Adipocyte (in vitro differentiated cells): ENCODE measurements at regions not wholly inside any gene's neighbourhood (a gene's known extent, or its start where the extent isn't known, plus 50 kb on each side); places are given as distances from the start of the nearest gene placed in this dataset.
"Not testable (repeated sequence)": the region's sequence is repeated elsewhere in the genome, so short reads cannot be mapped to it uniquely, and the experiment has no call there.

Experiments
- DNase-seq: peaks from one replicate; pipeline ENCODE4 v3.0.0-alpha.2; 2015; ENCODE audit warnings: low read depth
- H3K27me3 ChIP-seq: replicated peaks from 2 replicates; pipeline ENCODE4 v1.7.0; 2013; ENCODE audit warnings: mild to moderate bottlenecking, low read length, moderate library complexity; ENCODE audit not compliant: control insufficient read depth, insufficient read depth
- H3K36me3 ChIP-seq: 2 replicates; pipeline ENCODE4 v1.7.0; 2013; ENCODE audit warnings: low read length, mild to moderate bottlenecking, moderate library complexity; ENCODE audit not compliant: control insufficient read depth, insufficient read depth, severe bottlenecking
- H3K4me1 ChIP-seq: 2 replicates; pipeline ENCODE4 v1.7.0; 2013; ENCODE audit warnings: mild to moderate bottlenecking, low read length, moderate library complexity; ENCODE audit not compliant: control insufficient read depth, insufficient read depth
- H3K4me3 ChIP-seq: 2 replicates; pipeline ENCODE4 v1.7.0; 2013; ENCODE audit warnings: mild to moderate bottlenecking, low read length, moderate library complexity
- H3K9ac ChIP-seq: 2 replicates; pipeline ENCODE4 v1.7.0; 2013; ENCODE audit warnings: mild to moderate bottlenecking, low read length, moderate library complexity
- H3K9me3 ChIP-seq: 2 replicates; pipeline ENCODE4 v1.7.0; 2013; ENCODE audit warnings: mild to moderate bottlenecking, low read length, moderate library complexity; ENCODE audit not compliant: control insufficient read depth

DNA sequence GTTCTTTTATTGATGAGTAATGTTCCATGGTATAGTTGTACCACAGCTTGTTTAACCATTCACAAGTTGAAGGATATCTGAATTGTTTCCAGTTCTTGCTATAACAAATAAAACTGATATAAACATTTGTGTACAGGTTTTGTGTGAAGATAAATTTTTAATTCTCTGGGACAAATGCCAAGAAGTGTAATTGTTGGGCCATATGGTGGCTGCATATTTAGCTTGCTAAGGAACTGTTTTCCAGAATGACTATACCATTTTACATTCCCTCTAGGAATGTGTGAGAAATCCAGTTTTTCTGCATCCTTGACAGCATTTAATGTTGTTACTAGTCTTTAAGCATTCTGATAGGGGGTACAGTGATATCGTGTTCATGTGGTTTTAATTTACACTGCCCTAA lies 368.5 kb downstream of the KIF2B start:
- no peak for DNase-seq
- H3K9ac ChIP-seq: no peak overlapping the region

DNA sequence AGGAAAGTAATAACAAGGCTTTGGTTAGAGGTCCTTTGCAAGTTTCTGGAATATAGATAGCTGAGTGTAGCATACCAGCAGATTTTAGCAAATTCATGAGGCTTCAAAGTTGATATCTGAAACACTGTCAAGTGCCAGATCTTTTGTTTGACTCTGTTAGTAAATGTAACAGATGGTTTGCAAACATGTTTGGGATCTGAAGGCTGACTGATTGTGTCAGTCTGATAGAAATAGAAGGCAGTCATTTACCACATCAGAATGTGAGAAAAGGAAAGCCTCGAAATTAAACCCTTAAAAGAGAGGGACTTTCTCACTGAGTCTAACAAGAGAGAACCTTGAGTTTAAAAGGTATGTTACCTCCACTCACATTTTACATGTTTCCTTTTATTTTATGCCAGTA lies 371.5 kb downstream of the KIF2B start:
- H3K4me3 ChIP-seq: no peak overlapping the region
- H3K27me3 ChIP-seq: no peaks in the 10 kb centered on the region
- H3K36me3 ChIP-seq: no peaks in the 10 kb centered on the region
- H3K9ac ChIP-seq: no peak overlapping the region
- H3K4me1 ChIP-seq: no peaks in the 10 kb centered on the region
- peaks cover 6% of the 10 kb centered on the region for H3K9me3 ChIP-seq
- no peak for DNase-seq

More for the DNA sequence above, 368.5 kb downstream of the KIF2B start:
- Histone ChIP-seq H3K36me3 (no peaks in the 10 kb centered on the region), H3K4me3 (no peak overlapping the region), H3K9me3 (peaks cover 6% of the 10 kb centered on the region), H3K27me3 (no peaks in the 10 kb centered on the region), H3K4me1 (no peaks in the 10 kb centered on the region)

DNA sequence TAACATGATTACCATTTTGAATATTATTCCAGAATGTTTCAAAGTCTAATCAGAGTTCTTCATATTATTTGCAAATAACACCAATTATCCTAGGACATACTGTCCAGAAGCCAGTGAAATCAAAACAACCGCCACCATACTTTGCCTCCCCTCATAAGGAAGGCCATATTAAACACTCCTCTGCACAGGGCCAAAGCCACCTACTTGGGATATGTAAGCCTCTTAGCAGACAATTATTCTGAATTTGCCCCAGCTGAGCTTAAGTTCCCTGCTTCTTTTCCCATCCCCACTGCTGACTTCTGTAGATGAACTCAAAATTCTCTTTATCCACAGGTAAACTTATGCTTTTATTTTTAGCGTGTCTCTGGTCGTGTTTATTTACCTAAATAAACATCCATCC lies 374.0 kb downstream of the KIF2B start:
- H3K9me3 ChIP-seq: peaks cover under 1% of the 10 kb centered on the region
- H3K4me1 ChIP-seq: no peaks in the 10 kb centered on the region
- H3K4me3 ChIP-seq: no peak overlapping the region
- no peak for DNase-seq
- H3K36me3 ChIP-seq: no peaks in the 10 kb centered on the region
- H3K9ac ChIP-seq: no peak overlapping the region
- no peaks in the 10 kb centered on the region for H3K27me3 ChIP-seq

DNA sequence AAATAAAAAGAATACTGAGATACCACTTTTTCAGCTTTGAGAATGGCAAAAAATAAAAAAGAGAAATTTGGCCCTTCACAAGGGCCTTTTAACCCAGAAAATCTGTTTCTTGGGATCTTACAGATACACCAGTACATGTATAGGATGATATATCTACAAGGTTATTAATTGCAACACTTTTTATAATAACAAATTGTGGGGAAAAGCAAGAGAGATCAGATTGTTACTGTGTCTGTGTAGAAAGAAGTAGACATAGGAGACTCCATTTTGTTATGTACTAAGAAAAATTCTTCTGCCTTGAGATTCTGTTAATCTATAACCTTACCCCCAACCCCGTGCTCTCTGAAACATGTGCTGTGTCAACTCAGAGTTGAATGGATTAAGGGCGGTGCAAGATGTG lies 378.7 kb downstream of the KIF2B start:
- H3K4me1 ChIP-seq, H3K4me3 ChIP-seq, H3K27me3 ChIP-seq, H3K36me3 ChIP-seq, DNase-seq, H3K9ac ChIP-seq, H3K9me3 ChIP-seq: not testable (repeated sequence)

DNA sequence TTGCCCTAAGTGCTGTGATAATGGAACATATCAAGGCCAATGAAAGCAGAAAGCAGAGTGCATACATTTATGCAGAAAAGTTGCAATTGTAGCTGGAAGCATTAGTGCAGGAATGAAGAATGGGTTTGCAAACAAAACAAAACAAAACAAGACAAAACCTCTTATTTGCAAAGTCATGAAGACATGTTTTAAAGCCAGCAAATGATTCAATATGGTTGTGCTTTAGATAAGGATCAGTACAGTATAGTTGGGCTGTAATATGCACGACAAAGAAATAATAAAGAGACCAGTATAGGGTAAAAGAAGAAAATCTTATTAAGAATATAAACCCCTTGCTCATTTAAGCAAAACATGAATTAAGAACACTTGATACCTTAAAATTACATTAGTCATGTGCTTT lies 398.1 kb downstream of the KIF2B start:
- Histone ChIP-seq H3K9ac (no peak overlapping the region), H3K27me3 (no peaks in the 10 kb centered on the region), H3K4me1 (no peaks in the 10 kb centered on the region), H3K9me3 (peaks cover 3% of the 10 kb centered on the region), H3K36me3 (no peaks in the 10 kb centered on the region), H3K4me3 (no peak overlapping the region)
- DNase-seq: no peak

GRCh38 chr17:54221499-54221898 lies 398.8 kb downstream of the KIF2B start:
- Histone ChIP-seq H3K27me3 (no peaks in the 10 kb centered on the region), H3K4me1 (no peaks in the 10 kb centered on the region), H3K4me3 (no peak overlapping the region), H3K9ac (no peak overlapping the region), H3K9me3 (peaks cover 3% of the 10 kb centered on the region), H3K36me3 (no peaks in the 10 kb centered on the region)
- no peak for DNase-seq

- no peaks in the 10 kb centered on the region for H3K9me3 ChIP-seq
- H3K9ac ChIP-seq: no peak overlapping the region
- H3K27me3 ChIP-seq: no peaks in the 10 kb centered on the region
- no peak overlapping the region for H3K4me3 ChIP-seq
- no peaks in the 10 kb centered on the region for H3K36me3 ChIP-seq
- DNase-seq: no peak
- H3K4me1 ChIP-seq: no peaks in the 10 kb centered on the region
Observed at GRCh38 chr17:54235571-54235970, 412.8 kb downstream of the KIF2B start.

- no peak for DNase-seq
- H3K27me3 ChIP-seq: no peaks in the 10 kb centered on the region
- H3K4me3 ChIP-seq: no peak overlapping the region
- H3K9ac ChIP-seq: no peak overlapping the region
- H3K4me1 ChIP-seq: no peaks in the 10 kb centered on the region
- H3K9me3 ChIP-seq: peaks cover 1% of the 10 kb centered on the region
- H3K36me3 ChIP-seq: no peaks in the 10 kb centered on the region
Observed at GRCh38 chr17:54237911-54238515, 415.3 kb downstream of the KIF2B start.

GRCh38 chr17:54239291-54239690 lies 416.6 kb downstream of the KIF2B start:
- DNase-seq: no peak
- no peaks in the 10 kb centered on the region for H3K36me3 ChIP-seq
- H3K9me3 ChIP-seq: peaks cover 8% of the 10 kb centered on the region
- H3K4me3 ChIP-seq: no peak overlapping the region
- no peaks in the 10 kb centered on the region for H3K4me1 ChIP-seq
- H3K9ac ChIP-seq: no peak overlapping the region
- H3K27me3 ChIP-seq: no peaks in the 10 kb centered on the region

DNA sequence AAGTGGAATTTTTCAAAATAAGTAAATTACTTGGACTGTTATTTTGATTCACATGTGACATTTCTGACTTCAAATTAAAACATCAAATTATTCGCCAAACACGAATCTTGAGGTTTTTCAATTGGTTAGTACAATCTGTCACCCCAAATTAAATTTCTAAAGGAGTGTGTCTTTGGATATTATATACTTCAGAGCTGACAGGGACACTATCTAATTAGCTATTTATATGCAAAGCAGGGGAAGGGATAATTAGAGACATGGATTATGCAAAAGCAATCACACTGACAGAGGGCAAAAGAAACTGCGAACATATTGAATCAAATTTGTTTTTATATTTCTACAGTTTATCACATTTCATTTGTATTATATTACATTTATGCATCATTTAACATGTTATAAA lies 433.0 kb downstream of the KIF2B start:
- Histone ChIP-seq H3K4me1 (no peaks in the 10 kb centered on the region), H3K4me3 (no peak overlapping the region), H3K9me3 (peaks cover 4% of the 10 kb centered on the region), H3K36me3 (no peaks in the 10 kb centered on the region), H3K27me3 (no peaks in the 10 kb centered on the region), H3K9ac (no peak overlapping the region)
- DNase-seq: no peak

- H3K4me3 ChIP-seq: no peak overlapping the region
- H3K9me3 ChIP-seq: peaks cover 5% of the 10 kb centered on the region
- H3K9ac ChIP-seq: no peak overlapping the region
- no peaks in the 10 kb centered on the region for H3K27me3 ChIP-seq
- H3K4me1 ChIP-seq: no peaks in the 10 kb centered on the region
- no peaks in the 10 kb centered on the region for H3K36me3 ChIP-seq
- DNase-seq: no peak
Observed at GRCh38 chr17:54256401-54256929, 433.7 kb downstream of the KIF2B start.

DNA sequence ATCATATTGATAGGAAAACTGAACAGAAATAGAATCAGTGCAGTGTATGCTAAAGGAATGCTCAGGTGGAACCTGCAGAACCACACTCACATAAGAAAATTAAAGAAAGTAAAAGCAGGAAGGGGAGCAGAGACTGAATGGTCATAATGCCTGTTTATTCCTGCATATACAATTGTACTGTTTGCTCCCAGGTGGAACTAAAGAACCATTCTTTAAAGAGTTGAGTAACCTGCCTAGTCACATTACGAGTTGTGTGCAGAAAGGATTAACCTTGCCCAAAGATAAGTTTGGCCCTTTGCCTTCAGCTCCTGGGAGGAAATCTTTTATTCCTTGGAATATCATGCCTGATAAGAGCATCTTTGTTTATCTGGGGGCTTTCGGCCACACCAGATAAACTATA lies 434.7 kb downstream of the KIF2B start:
- peaks cover 9% of the 10 kb centered on the region for H3K9me3 ChIP-seq
- H3K4me3 ChIP-seq: no peak overlapping the region
- H3K9ac ChIP-seq: no peak overlapping the region
- DNase-seq: no peak
- H3K4me1 ChIP-seq: no peaks in the 10 kb centered on the region
- no peaks in the 10 kb centered on the region for H3K27me3 ChIP-seq
- H3K36me3 ChIP-seq: no peaks in the 10 kb centered on the region
